A549 (cell line): ENCODE measurements at regions not wholly inside any gene's neighbourhood (a gene's known extent, or its start where the extent isn't known, plus 50 kb on each side); places are given as distances from the start of the nearest gene placed in this dataset.
"Not testable (repeated sequence)": the region's sequence is repeated elsewhere in the genome, so short reads cannot be mapped to it uniquely, and the experiment has no call there.

Experiments
- ATAC-seq, 2 experiments: fragments of 200-7000 bp in 1 of 2; fragments of >200 bp in 1 of 2; cut with Nextera tagmentation in 1 of 2; cut with Tn5 transposase in 1 of 2; 3 replicates each; pipeline versions ENCODE4 v1.8.0 to v1.9.1; 2018 to 2020; ENCODE audit warnings: mild to moderate bottlenecking in 1 of 2, moderate library complexity in 1 of 2
- CTCF ChIA-PET: fragments of 300-600 bp; sonication (Branson Sonifier 250); formaldehyde crosslinking; extraction: SDS; loops from one replicate; lab custom pipeline; 2021; ENCODE audit warnings: antibody characterized with exemption, inconsistent platforms; lab: Yijun Ruan, JAX
- POLR2A ChIA-PET: fragments of 350-600 bp; formaldehyde crosslinking; extraction: SDS; loops from one replicate; lab custom pipeline; 2021; ENCODE audit warnings: antibody characterized with exemption, inconsistent platforms; lab: Yijun Ruan, JAX
- DNase-seq, 2 experiments: peaks; one replicate each; pipeline versions ENCODE4 v3.0.0 to v3.0.0-alpha.2; 2011 to 2016; ENCODE audit warnings: low read depth in 1 of 2, low spot score in 1 of 2
- FAIRE-seq: peaks from 2 replicates; lab custom pipeline; 2011; peaks lifted over from hg19 to GRCh38; lab: Jason Lieb, UNC
- H3K27ac ChIP-seq, 2 experiments: fragments of >200 bp; sonication (Bioruptor Twin); formaldehyde crosslinking; 3 replicates each; pipeline ENCODE4 v1.5.1; 2016 to 2017
- H3K4me1 ChIP-seq: fragments of >200 bp; sonication (Bioruptor Twin); formaldehyde crosslinking; 3 replicates; pipeline ENCODE4 v1.6.1; 2016
- H3K4me2 ChIP-seq: fragments of >200 bp; sonication (Bioruptor Twin); formaldehyde crosslinking; 3 replicates; pipeline ENCODE4 v1.6.1; 2016
- H3K4me3 ChIP-seq: fragments of >200 bp; sonication (Bioruptor Twin); formaldehyde crosslinking; 3 replicates; pipeline ENCODE4 v1.5.1; 2016
- H3K9me3 ChIP-seq: fragments of >200 bp; sonication (Bioruptor Twin); formaldehyde crosslinking; 3 replicates; pipeline ENCODE4 v1.6.1; 2016
- BCL3 ChIP-seq: fragments of >200 bp; sonication (Bioruptor Twin); formaldehyde crosslinking; IDR thresholded peaks from 3 replicates; pipeline ENCODE4 v1.6.1; 2016
- CBX2 ChIP-seq: fragments of 200-600 bp; sonication (generic); IDR thresholded peaks from 2 replicates; pipeline ENCODE4 v1.6.1; 2016; ENCODE audit warnings: low read depth, mild to moderate bottlenecking, borderline replicate concordance
- CEBPB ChIP-seq, 2 experiments: fragments of >200 bp in 1 of 2; sonication (Bioruptor Twin) in 1 of 2; formaldehyde crosslinking in 1 of 2; IDR thresholded peaks; 2 replicates each; pipeline ENCODE4 v1.6.1; 2012 to 2016
- CHD2 ChIP-seq: fragments of 150-350 bp; IDR thresholded peaks from 2 replicates; pipeline ENCODE4 v1.6.1; 2014; ENCODE audit warnings: low read length; ENCODE audit not compliant: partially characterized antibody
- EHF ChIP-seq: fragments of 250-450 bp; sonication (Bioruptor Pico); IDR thresholded peaks from 2 replicates; pipeline ENCODE4 v1.5.0; 2020; ENCODE audit warnings: mild to moderate bottlenecking
- EHMT2 ChIP-seq: fragments of 200-600 bp; sonication (generic); IDR thresholded peaks from 2 replicates; pipeline ENCODE4 v1.6.1; 2016; ENCODE audit warnings: antibody characterized with exemption, low read depth, mild to moderate bottlenecking, moderate library complexity
- ELK1 ChIP-seq: fragments of 150-350 bp; IDR thresholded peaks from 2 replicates; pipeline ENCODE4 v1.6.1; 2014; ENCODE audit warnings: low read depth, mild to moderate bottlenecking, low read length
- EP300 ChIP-seq, 2 experiments: fragments of >200 bp; sonication (Bioruptor Twin); formaldehyde crosslinking; IDR thresholded peaks; 2 replicates in 1 of 2; 3 replicates in 1 of 2; pipeline ENCODE4 v1.6.1; 2016 to 2017
- ESRRA ChIP-seq: fragments of 150-350 bp; IDR thresholded peaks from 2 replicates; pipeline ENCODE4 v1.6.1; 2014; ENCODE audit warnings: mild to moderate bottlenecking, low read length, borderline replicate concordance
- FOSB ChIP-seq: fragments of 250-450 bp; sonication (Bioruptor Pico); IDR thresholded peaks from 2 replicates; pipeline ENCODE4 v1.5.0; 2020; ENCODE audit warnings: mild to moderate bottlenecking, moderate library complexity
- FOSL2 ChIP-seq, 2 experiments: fragments of 450-650 bp in 1 of 2; fragments of >200 bp in 1 of 2; sonication (Bioruptor Twin) in 1 of 2; formaldehyde crosslinking; IDR thresholded peaks; 2 replicates each; pipeline versions ENCODE4 v1.5.0 to v1.6.1; 2016 to 2020; ENCODE audit warnings: mild to moderate bottlenecking in 1 of 2, moderate library complexity in 1 of 2
- GATA3 ChIP-seq: IDR thresholded peaks from 2 replicates; pipeline ENCODE4 v1.6.1; 2012; ENCODE audit warnings: borderline replicate concordance
- HDAC2 ChIP-seq: fragments of 200-600 bp; sonication (generic); IDR thresholded peaks from 2 replicates; pipeline ENCODE4 v1.6.1; 2016
- HEYL ChIP-seq: fragments of 250-450 bp; sonication (Bioruptor Pico); IDR thresholded peaks from 2 replicates; pipeline ENCODE4 v1.8.0; 2021; ENCODE audit warnings: mild to moderate bottlenecking, moderate library complexity
- JUN ChIP-seq, 2 experiments: fragments of >200 bp; sonication (Bioruptor Twin); formaldehyde crosslinking; IDR thresholded peaks; 2 replicates in 1 of 2; 3 replicates in 1 of 2; pipeline ENCODE4 v1.6.1; 2016 to 2017
- KDM5A ChIP-seq: fragments of 200-600 bp; sonication (generic); IDR thresholded peaks from 2 replicates; pipeline ENCODE4 v1.6.1; 2016; ENCODE audit warnings: antibody characterized with exemption, mild to moderate bottlenecking
- MAFK ChIP-seq: fragments of 450-650 bp; IDR thresholded peaks from 2 replicates; pipeline ENCODE4 v1.6.1; 2014; ENCODE audit not compliant: partially characterized antibody
- MAX ChIP-seq: IDR thresholded peaks from 2 replicates; pipeline ENCODE4 v1.6.1; 2012
- NFE2L2 ChIP-seq: fragments of 150-350 bp; conservative IDR thresholded peaks from 2 replicates; pipeline ENCODE4 v1.6.1; 2014; ENCODE audit warnings: low read length
- NR3C1 ChIP-seq: fragments of >200 bp; sonication (Bioruptor Twin); formaldehyde crosslinking; IDR thresholded peaks from 3 replicates; pipeline ENCODE4 v1.6.1; 2017
- POLR2A ChIP-seq: IDR thresholded peaks from 2 replicates; pipeline ENCODE4 v1.6.1; 2012; ENCODE audit warnings: mild to moderate bottlenecking, low read length
- RCOR1 ChIP-seq: fragments of 150-350 bp; IDR thresholded peaks from 2 replicates; pipeline ENCODE4 v1.6.1; 2014; ENCODE audit warnings: antibody characterized with exemption, low read length, low read depth
- RFX5 ChIP-seq: fragments of 450-650 bp; IDR thresholded peaks from 2 replicates; pipeline ENCODE4 v1.7.1; 2014; ENCODE audit warnings: antibody characterized with exemption, mild to moderate bottlenecking, moderate library complexity
- RNF2 ChIP-seq: fragments of 200-600 bp; sonication (generic); IDR thresholded peaks from 2 replicates; pipeline ENCODE4 v1.6.1; 2016; ENCODE audit warnings: low read depth, mild to moderate bottlenecking, antibody characterized with exemption, moderate library complexity, borderline replicate concordance
- SREBF2 ChIP-seq: fragments of 450-650 bp; IDR thresholded peaks from 2 replicates; pipeline ENCODE4 v1.6.1; 2014; ENCODE audit warnings: mild to moderate bottlenecking, moderate library complexity
- ZSCAN20 ChIP-seq: fragments of 250-450 bp; sonication (Bioruptor Pico); IDR thresholded peaks from 2 replicates; pipeline ENCODE4 v1.8.0; 2022; ENCODE audit warnings: mild to moderate bottlenecking, moderate library complexity
- WGBS: methylation state at CpG from one replicate; pipeline ENCODE4 v1.1.6; 2017; ENCODE audit errors: missing lambda C conversion rate; 5-methylcytosine and 5-hydroxymethylcytosine counted together
- TF ChIP-seq, protein P1 (sequence below): fragments of 200-600 bp; sonication (generic); IDR thresholded peaks from 2 replicates; pipeline ENCODE4 v1.6.1; 2016; ENCODE audit warnings: antibody characterized with exemption, mild to moderate bottlenecking, moderate library complexity

DNA sequence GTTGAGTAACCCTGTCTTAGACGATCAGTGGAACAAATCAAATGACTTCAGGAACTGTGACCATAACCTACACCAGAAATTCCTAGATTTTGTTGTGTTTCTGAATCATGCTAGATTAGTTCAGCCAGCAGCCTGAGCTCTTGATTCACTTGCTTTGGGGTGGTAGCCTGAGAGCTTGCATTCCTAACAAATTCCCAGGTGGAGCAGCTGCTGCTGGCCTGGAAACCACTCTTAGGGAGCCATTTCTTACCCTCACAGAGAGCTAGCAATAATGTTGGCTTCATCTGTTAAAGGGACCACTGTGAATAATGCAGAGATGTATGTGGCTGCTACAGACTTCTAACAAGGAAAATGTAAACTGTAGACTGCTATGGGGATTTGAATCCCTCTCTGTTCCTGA lies 388.1 kb upstream of the PRR20A start:
- Histone ChIP-seq H3K27ac (no peak overlapping the region), H3K4me3 (no peak overlapping the region), H3K4me2 (no peak overlapping the region), H3K9me3 (no peaks in the 10 kb centered on the region), H3K4me1 (no peaks in the 10 kb centered on the region)
- DNase-seq (no peak), FAIRE-seq (no peak), ATAC-seq (no peak)
- TF ChIP-seq HDAC2 (no peak), NFE2L2 (no peak), EHF (CRISPR knock-in tag) (no peak), JUN (IDR thresholded peaks at IDR 0.05) (no peak), CBX2 (no peak), CHD2 (no peak), EHMT2 (no peak), EP300 (IDR thresholded peaks at IDR 0.05) (no peak), ZSCAN20 (CRISPR knock-in tag) (no peak), POLR2A (no peak)
- TF ChIP-seq, protein P1, sequence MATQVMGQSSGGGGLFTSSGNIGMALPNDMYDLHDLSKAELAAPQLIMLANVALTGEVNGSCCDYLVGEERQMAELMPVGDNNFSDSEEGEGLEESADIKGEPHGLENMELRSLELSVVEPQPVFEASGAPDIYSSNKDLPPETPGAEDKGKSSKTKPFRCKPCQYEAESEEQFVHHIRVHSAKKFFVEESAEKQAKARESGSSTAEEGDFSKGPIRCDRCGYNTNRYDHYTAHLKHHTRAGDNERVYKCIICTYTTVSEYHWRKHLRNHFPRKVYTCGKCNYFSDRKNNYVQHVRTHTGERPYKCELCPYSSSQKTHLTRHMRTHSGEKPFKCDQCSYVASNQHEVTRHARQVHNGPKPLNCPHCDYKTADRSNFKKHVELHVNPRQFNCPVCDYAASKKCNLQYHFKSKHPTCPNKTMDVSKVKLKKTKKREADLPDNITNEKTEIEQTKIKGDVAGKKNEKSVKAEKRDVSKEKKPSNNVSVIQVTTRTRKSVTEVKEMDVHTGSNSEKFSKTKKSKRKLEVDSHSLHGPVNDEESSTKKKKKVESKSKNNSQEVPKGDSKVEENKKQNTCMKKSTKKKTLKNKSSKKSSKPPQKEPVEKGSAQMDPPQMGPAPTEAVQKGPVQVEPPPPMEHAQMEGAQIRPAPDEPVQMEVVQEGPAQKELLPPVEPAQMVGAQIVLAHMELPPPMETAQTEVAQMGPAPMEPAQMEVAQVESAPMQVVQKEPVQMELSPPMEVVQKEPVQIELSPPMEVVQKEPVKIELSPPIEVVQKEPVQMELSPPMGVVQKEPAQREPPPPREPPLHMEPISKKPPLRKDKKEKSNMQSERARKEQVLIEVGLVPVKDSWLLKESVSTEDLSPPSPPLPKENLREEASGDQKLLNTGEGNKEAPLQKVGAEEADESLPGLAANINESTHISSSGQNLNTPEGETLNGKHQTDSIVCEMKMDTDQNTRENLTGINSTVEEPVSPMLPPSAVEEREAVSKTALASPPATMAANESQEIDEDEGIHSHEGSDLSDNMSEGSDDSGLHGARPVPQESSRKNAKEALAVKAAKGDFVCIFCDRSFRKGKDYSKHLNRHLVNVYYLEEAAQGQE = no peak
- ChIA-PET CTCF (no interaction called here), POLR2A (no interaction called here)
- WGBS = 5% methylated on average over 1 of the region's 1 CpG

GRCh38 chr13:56755181-56755935 lies 385.4 kb upstream of the PRR20A start:
- DNase-seq (no peak), ATAC-seq (no peak), FAIRE-seq (no peak)
- H3K4me3 ChIP-seq = no peak overlapping the region
- H3K27ac ChIP-seq = no peak overlapping the region
- no peaks in the 10 kb centered on the region for H3K9me3 ChIP-seq
- H3K4me2 ChIP-seq = no peak overlapping the region
- WGBS = 2% methylated on average over 3 of the region's 3 CpGs
- ChIA-PET CTCF (no interaction called here), POLR2A (no interaction called here)
- H3K4me1 ChIP-seq = no peaks in the 10 kb centered on the region
- no peak for TF ChIP-seq MAFK
- no peak for TF ChIP-seq HEYL
- no peak for TF ChIP-seq SREBF2
- TF ChIP-seq ELK1 = no peak

GRCh38 chr13:56763333-56763732 lies 377.4 kb upstream of the PRR20A start:
- H3K4me2 ChIP-seq, POLR2A ChIA-PET, FAIRE-seq, H3K4me1 ChIP-seq, ATAC-seq, CTCF ChIA-PET, H3K9me3 ChIP-seq, H3K27ac ChIP-seq, H3K4me3 ChIP-seq, DNase-seq: not testable (repeated sequence)
- WGBS = 0% methylated on average over 1 of the region's 1 CpG

DNA sequence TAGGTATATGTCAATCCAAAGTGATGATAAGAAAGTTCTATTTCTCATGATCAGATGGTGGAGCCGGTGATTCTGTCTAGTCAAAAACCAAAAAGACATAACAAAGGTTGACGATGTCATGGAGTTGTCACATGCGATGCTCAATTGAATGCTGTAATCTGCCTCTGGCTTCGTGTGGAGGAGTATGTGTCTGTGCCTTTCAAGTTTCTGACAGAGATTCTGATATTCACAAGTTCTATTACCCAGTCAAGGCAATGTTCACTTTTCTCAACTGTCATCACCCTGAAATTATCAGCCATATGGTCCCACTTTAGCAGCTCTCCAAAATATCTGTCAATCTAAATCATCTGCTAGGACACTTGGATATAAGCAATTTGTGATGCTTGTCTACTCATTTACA lies 367.6 kb upstream of the PRR20A start:
- 41% methylated on average over 4 of the region's 4 CpGs for WGBS
- Histone ChIP-seq H3K27ac (no peak overlapping the region), H3K4me3 (no peak overlapping the region), H3K9me3 (no peaks in the 10 kb centered on the region; the same call in 2 of the 3 replicates), H3K4me2 (no peak overlapping the region), H3K4me1 (no peaks in the 10 kb centered on the region)
- POLR2A ChIA-PET = no interaction called here
- CTCF ChIA-PET = no interaction called here
- no peak for FAIRE-seq
- no peak for ATAC-seq
- no peak for DNase-seq
- TF ChIP-seq MAX (no peak), FOSL2 (IDR thresholded peaks at IDR 0.05) (no peak), FOSL2 (CRISPR knock-in tag; IDR thresholded peaks at IDR 0.05) (no peak), BCL3 (no peak), RNF2 (no peak), KDM5A (no peak), ESRRA (no peak), NR3C1 (no peak), POLR2A (no peak), HDAC2 (no peak), RFX5 (no peak), GATA3 (no peak), FOSB (CRISPR knock-in tag) (no peak), CEBPB (IDR thresholded peaks at IDR 0.05) (no peak), JUN (IDR thresholded peaks at IDR 0.05) (no peak), RCOR1 (no peak)
